HCT116 (cell line): ENCODE measurements at regions not wholly inside any gene's neighbourhood (a gene's known extent, or its start where the extent isn't known, plus 50 kb on each side); places are given as distances from the start of the nearest gene placed in this dataset.

ENCODE experiments used
- ATAC-seq: fragments of 200-7000 bp; cut with Tn5 transposase; 2 replicates; pipeline ENCODE4 v1.9.1; 2020; ENCODE audit warnings: mild to moderate bottlenecking, moderate library complexity
- BruUV-seq: library from RNA; stranded (reverse); fragments of 400-500 nt; replicated peaks from 2 replicates; lab custom pipeline; 2021; lab: Mats Ljungman, UMichigan
- CTCF ChIA-PET: fragments of 300-600 bp; sonication (Branson Sonifier 250); formaldehyde crosslinking; loops from one replicate; lab custom pipeline; 2021; ENCODE audit warnings: antibody characterized with exemption; lab: Charles Lee
- POLR2A ChIA-PET: fragments of 300-600, 350-600 bp; sonication (Branson Sonifier 250); formaldehyde crosslinking; loops from one replicate; lab custom pipeline; 2021; ENCODE audit warnings: antibody characterized with exemption; lab: Charles Lee
- RAD21 ChIA-PET, 2 experiments: fragments of 300-600 bp; sonication (Branson Sonifier 250); formaldehyde crosslinking; loops; one replicate each; lab custom pipeline; 2023; ENCODE audit warnings: low total read pairs in 2 of 2; ENCODE audit not compliant: uncharacterized antibody in 2 of 2, unreplicated experiment in 2 of 2, low non-redundant PET in 1 of 2; lab: Charles Lee
- DNase-seq: peaks from one replicate; pipeline ENCODE4 v3.0.0-alpha.2; 2010; ENCODE audit warnings: low read depth, low spot score
- H2AFZ ChIP-seq: fragments of 200-600 bp; shearing (Covaris generic), sonication (generic); 2 replicates; pipeline ENCODE4 v1.6.1; 2017; ENCODE audit warnings: low read depth, mixed run types, mixed read lengths, antibody characterized with exemption, low read length; ENCODE audit not compliant: poor library complexity, severe bottlenecking
- H3K27ac ChIP-seq: 2 replicates; pipeline ENCODE4 v1.5.1; 2012; ENCODE audit warnings: low read depth, low read length
- H3K27me3 ChIP-seq: fragments of 200-600 bp; sonication (generic); 2 replicates; pipeline ENCODE4 v1.6.1; 2016; ENCODE audit warnings: mixed run types, low read length, mixed read lengths; ENCODE audit not compliant: insufficient read depth
- H3K36me3 ChIP-seq, 2 experiments: fragments of 200-500 bp in 1 of 2; fragments of 200-600 bp in 1 of 2; sonication (Bioruptor generic) in 1 of 2; sonication (generic) in 1 of 2; 2 replicates each; pipeline versions ENCODE4 v1.5.1 to v1.6.1; 2014 to 2016; ENCODE audit warnings: low read length in 2 of 2, inconsistent platforms in 1 of 2, mixed read lengths in 1 of 2, mixed run types in 1 of 2; ENCODE audit not compliant: insufficient read depth in 2 of 2, control insufficient read depth in 1 of 2
- H3K4me1 ChIP-seq, 2 experiments: fragments of 200-600 bp in 1 of 2; sonication (generic) in 1 of 2; 2 replicates each; pipeline versions ENCODE4 v1.5.1 to v1.6.1; 2012 to 2017; ENCODE audit warnings: low read length in 2 of 2, inconsistent platforms in 1 of 2, mild to moderate bottlenecking in 1 of 2, mixed read lengths in 1 of 2, mixed run types in 1 of 2, moderate library complexity in 1 of 2; ENCODE audit not compliant: insufficient read depth in 2 of 2, control insufficient read depth in 1 of 2
- H3K4me2 ChIP-seq: fragments of 200-600 bp; sonication (generic); 2 replicates; pipeline ENCODE4 v1.6.1; 2017; ENCODE audit warnings: mixed run types, low read length, mixed read lengths
- H3K4me3 ChIP-seq, 2 experiments: fragments of 200-600 bp in 1 of 2; sonication (generic) in 1 of 2; replicated peaks in 1 of 2; 2 replicates each; pipeline ENCODE4 v1.5.1; 2011 to 2016; ENCODE audit warnings: low read length in 2 of 2, control low read depth in 1 of 2, low read depth in 1 of 2, mild to moderate bottlenecking in 1 of 2, mixed read lengths in 1 of 2, mixed run types in 1 of 2
- H3K79me2 ChIP-seq: fragments of 200-600 bp; sonication (generic); 2 replicates; pipeline ENCODE4 v1.6.1; 2017; ENCODE audit warnings: mild to moderate bottlenecking, mixed run types, low read length, moderate library complexity, mixed read lengths; ENCODE audit not compliant: insufficient read depth
- H3K9ac ChIP-seq: fragments of 200-600 bp; sonication (generic); 2 replicates; pipeline ENCODE4 v1.6.1; 2016; ENCODE audit warnings: low read length, mixed read lengths
- H3K9me2 ChIP-seq: fragments of 200-600 bp; sonication (generic), shearing (Covaris generic); 2 replicates; pipeline ENCODE4 v1.6.1; 2017; ENCODE audit warnings: mixed run types, mild to moderate bottlenecking, moderate library complexity; ENCODE audit not compliant: insufficient read depth
- H3K9me3 ChIP-seq, 2 experiments: fragments of 200-500 bp in 1 of 2; fragments of 200-600 bp in 1 of 2; sonication (Bioruptor generic) in 1 of 2; sonication (generic) in 1 of 2; 2 replicates each; pipeline ENCODE4 v1.6.1; 2014 to 2017; ENCODE audit warnings: low read length in 2 of 2, mixed read lengths in 2 of 2, inconsistent platforms in 1 of 2, low read depth in 1 of 2, mild to moderate bottlenecking in 1 of 2, mixed run types in 1 of 2, moderate library complexity in 1 of 2; ENCODE audit not compliant: control insufficient read depth in 1 of 2, insufficient read depth in 1 of 2
- H4K20me1 ChIP-seq: fragments of 200-600 bp; sonication (generic), shearing (Covaris generic); 2 replicates; pipeline ENCODE4 v1.6.1; 2017; ENCODE audit warnings: mixed run types, mild to moderate bottlenecking, moderate library complexity; ENCODE audit not compliant: insufficient read depth
- ELF1 ChIP-seq: IDR thresholded peaks from 2 replicates; pipeline ENCODE4 v1.6.1; 2012; ENCODE audit warnings: low read depth, borderline replicate concordance
- EZH2phosphoT487 ChIP-seq: fragments of 200-600 bp; IDR thresholded peaks from 2 replicates; pipeline ENCODE4 v1.6.1; 2018; ENCODE audit warnings: antibody characterized with exemption, borderline replicate concordance
- MAX ChIP-seq: IDR thresholded peaks from 2 replicates; pipeline ENCODE4 v1.6.1; 2012
- RAD21 ChIP-seq: IDR thresholded peaks from 2 replicates; pipeline ENCODE4 v1.6.1; 2012; ENCODE audit warnings: low read depth, mild to moderate bottlenecking
- REST ChIP-seq: IDR thresholded peaks from 2 replicates; pipeline ENCODE4 v1.6.1; 2012; ENCODE audit warnings: low read depth
- TCF7L2 ChIP-seq: IDR thresholded peaks from 2 replicates; pipeline ENCODE4 v1.7.0; 2011; ENCODE audit warnings: borderline replicate concordance, inconsistent platforms; ENCODE audit not compliant: insufficient read depth, insufficient read length; ENCODE audit errors: extremely low read depth
- YY1 ChIP-seq: IDR thresholded peaks from 2 replicates; pipeline ENCODE4 v1.6.1; 2011; ENCODE audit warnings: low read length, low read depth, moderate library complexity, mild to moderate bottlenecking; ENCODE audit not compliant: insufficient replicate concordance; ENCODE audit errors: extremely low read depth
- ZFX ChIP-seq: fragments of 450-650 bp; IDR thresholded peaks from 2 replicates; pipeline ENCODE4 v1.6.1; 2017
- intact Hi-C: fragments of 100-400 bp; cut with micrococcal nuclease; formaldehyde crosslinking; loops from 2 replicates; pipeline ENCODE4 v1.10.0; 2022

GRCh38 chr3:160132226-160132625, 93.0 kb upstream of the C3orf80 start:
- no peak for TF ChIP-seq YY1
- TF ChIP-seq ELF1: no peak
- TF ChIP-seq EZH2phosphoT487: no peak
- no peak for TF ChIP-seq ZFX
- TF ChIP-seq RAD21: no peak
- no peak for TF ChIP-seq REST
- no peak for TF ChIP-seq MAX
- TF ChIP-seq TCF7L2: no peak
- DNase-seq (no peak), ATAC-seq (no peak)
- no peaks in the 10 kb centered on the region for H3K9me3 ChIP-seq
- no peaks in the 10 kb centered on the region for H3K79me2 ChIP-seq
- no peaks in the 10 kb centered on the region for H3K9me2 ChIP-seq
- no peak overlapping the region for H2AFZ ChIP-seq
- no peak overlapping the region for H3K4me2 ChIP-seq
- no peaks in the 10 kb centered on the region for H3K27me3 ChIP-seq
- no peak overlapping the region for H3K4me3 ChIP-seq
- peaks cover 11 to 31% of the 10 kb centered on the region in 2 experiments; a peak in 3 of 4 replicates for H3K4me1 ChIP-seq
- H3K36me3 ChIP-seq: no peaks in the 10 kb centered on the region
- no TSS peak for BruUV-seq
- intact Hi-C loops: no loop called here
- RAD21 ChIA-PET: no interaction called here
- CTCF ChIA-PET: no interaction called here
- H3K27ac ChIP-seq: no peak overlapping the region
- POLR2A ChIA-PET: no interaction called here
- no peak overlapping the region for H3K9ac ChIP-seq
- no peaks in the 10 kb centered on the region for H4K20me1 ChIP-seq
